WTC11 (cell line): ENCODE measurements at regions not wholly inside any gene's neighbourhood (a gene's known extent, or its start where the extent isn't known, plus 50 kb on each side); places are given as distances from the start of the nearest gene placed in this dataset.

Experiments
- GABPB1 ChIP-seq: sonication (generic); formaldehyde crosslinking; IDR thresholded peaks from 2 replicates; pipeline ENCODE4 v1.8.1; 2023; ENCODE audit warnings: mild to moderate bottlenecking, missing genetic modification reagents
- KAT7 ChIP-seq: sonication (generic); formaldehyde crosslinking; IDR thresholded peaks from 2 replicates; pipeline ENCODE4 v1.8.1; 2023; ENCODE audit warnings: missing genetic modification reagents, mild to moderate bottlenecking, borderline replicate concordance
- NFE2L1 ChIP-seq: sonication (generic); formaldehyde crosslinking; IDR thresholded peaks from 2 replicates; pipeline ENCODE4 v1.8.1; 2023; ENCODE audit warnings: missing genetic modification reagents
- NR1H2 ChIP-seq: sonication (generic); formaldehyde crosslinking; IDR thresholded peaks from 2 replicates; pipeline ENCODE4 v1.9.0; 2021; ENCODE audit warnings: mild to moderate bottlenecking, moderate library complexity, missing genetic modification reagents
- ZNF138 ChIP-seq: sonication (generic); formaldehyde crosslinking; conservative IDR thresholded peaks from 2 replicates; pipeline ENCODE4 v1.8.1; 2022; ENCODE audit warnings: mild to moderate bottlenecking, moderate library complexity, missing genetic modification reagents
- ZNF671 ChIP-seq: fragments of 250-450 bp; sonication (Bioruptor Pico); IDR thresholded peaks from 2 replicates; pipeline ENCODE4 v1.8.0; 2021; ENCODE audit warnings: mild to moderate bottlenecking
- TF ChIP-seq, protein P1 (sequence below): sonication (generic); formaldehyde crosslinking; IDR thresholded peaks from 2 replicates; pipeline ENCODE4 v1.8.1; 2023; ENCODE audit warnings: mild to moderate bottlenecking, missing genetic modification reagents, moderate library complexity
- TF ChIP-seq, protein P2 (sequence below): sonication (generic); formaldehyde crosslinking; IDR thresholded peaks from 2 replicates; pipeline ENCODE4 v1.8.1; 2022; ENCODE audit warnings: missing genetic modification reagents, borderline replicate concordance
- TF ChIP-seq, protein P3 (sequence below): fragments of 200-600 bp; IDR thresholded peaks from 2 replicates; pipeline ENCODE4 v1.8.0; 2022; ENCODE audit warnings: antibody characterized with exemption
- TF ChIP-seq, protein P4 (sequence below): sonication (generic); formaldehyde crosslinking; IDR thresholded peaks from 2 replicates; pipeline ENCODE4 v1.8.1; 2023; ENCODE audit warnings: mild to moderate bottlenecking, moderate library complexity, missing genetic modification reagents

DNA sequence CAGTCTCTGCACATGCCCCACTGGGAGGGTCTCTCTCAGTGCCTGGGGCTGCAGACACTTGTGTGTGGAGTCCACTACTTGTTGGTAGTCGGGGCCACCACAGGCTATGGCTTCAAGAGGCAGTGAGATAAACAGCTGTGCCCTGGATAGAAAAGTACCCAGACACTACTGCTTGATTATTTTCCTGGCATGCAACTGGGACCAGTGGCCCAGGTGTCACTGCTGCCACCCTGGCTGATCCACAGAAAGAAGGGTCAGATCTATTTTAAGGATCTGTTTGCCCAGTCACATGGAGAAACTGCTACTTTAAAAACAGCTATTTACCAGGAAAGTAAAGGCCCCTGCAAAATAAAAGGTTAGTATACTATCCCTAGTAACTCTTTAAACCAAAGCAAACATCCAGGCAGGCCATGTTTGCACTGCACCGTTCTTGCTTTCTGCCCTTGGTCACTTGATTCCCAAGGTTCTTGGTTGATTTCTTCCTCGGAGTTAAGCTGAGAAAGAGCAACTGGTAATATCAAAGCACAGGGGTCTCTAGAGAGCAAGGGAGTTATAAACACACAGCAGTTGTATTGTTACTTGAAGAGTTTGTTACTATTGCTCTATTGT, 99.9 kb downstream of the GLUL start:
- TF ChIP-seq, protein P1, sequence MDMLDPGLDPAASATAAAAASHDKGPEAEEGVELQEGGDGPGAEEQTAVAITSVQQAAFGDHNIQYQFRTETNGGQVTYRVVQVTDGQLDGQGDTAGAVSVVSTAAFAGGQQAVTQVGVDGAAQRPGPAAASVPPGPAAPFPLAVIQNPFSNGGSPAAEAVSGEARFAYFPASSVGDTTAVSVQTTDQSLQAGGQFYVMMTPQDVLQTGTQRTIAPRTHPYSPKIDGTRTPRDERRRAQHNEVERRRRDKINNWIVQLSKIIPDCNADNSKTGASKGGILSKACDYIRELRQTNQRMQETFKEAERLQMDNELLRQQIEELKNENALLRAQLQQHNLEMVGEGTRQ: no peak
- TF ChIP-seq NFE2L1 (CRISPR knock-in tag): no peak
- TF ChIP-seq, protein P2, sequence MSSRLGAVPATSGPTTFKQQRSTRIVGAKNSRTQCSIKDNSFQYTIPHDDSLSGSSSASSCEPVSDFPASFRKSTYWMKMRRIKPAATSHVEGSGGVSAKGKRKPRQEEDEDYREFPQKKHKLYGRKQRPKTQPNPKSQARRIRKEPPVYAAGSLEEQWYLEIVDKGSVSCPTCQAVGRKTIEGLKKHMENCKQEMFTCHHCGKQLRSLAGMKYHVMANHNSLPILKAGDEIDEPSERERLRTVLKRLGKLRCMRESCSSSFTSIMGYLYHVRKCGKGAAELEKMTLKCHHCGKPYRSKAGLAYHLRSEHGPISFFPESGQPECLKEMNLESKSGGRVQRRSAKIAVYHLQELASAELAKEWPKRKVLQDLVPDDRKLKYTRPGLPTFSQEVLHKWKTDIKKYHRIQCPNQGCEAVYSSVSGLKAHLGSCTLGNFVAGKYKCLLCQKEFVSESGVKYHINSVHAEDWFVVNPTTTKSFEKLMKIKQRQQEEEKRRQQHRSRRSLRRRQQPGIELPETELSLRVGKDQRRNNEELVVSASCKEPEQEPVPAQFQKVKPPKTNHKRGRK: no peak
- TF ChIP-seq ZNF671 (CRISPR knock-in tag): no peak
- no peak for TF ChIP-seq KAT7 (CRISPR knock-in tag)
- TF ChIP-seq, protein P3, sequence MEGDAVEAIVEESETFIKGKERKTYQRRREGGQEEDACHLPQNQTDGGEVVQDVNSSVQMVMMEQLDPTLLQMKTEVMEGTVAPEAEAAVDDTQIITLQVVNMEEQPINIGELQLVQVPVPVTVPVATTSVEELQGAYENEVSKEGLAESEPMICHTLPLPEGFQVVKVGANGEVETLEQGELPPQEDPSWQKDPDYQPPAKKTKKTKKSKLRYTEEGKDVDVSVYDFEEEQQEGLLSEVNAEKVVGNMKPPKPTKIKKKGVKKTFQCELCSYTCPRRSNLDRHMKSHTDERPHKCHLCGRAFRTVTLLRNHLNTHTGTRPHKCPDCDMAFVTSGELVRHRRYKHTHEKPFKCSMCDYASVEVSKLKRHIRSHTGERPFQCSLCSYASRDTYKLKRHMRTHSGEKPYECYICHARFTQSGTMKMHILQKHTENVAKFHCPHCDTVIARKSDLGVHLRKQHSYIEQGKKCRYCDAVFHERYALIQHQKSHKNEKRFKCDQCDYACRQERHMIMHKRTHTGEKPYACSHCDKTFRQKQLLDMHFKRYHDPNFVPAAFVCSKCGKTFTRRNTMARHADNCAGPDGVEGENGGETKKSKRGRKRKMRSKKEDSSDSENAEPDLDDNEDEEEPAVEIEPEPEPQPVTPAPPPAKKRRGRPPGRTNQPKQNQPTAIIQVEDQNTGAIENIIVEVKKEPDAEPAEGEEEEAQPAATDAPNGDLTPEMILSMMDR: no peak
- no peak for TF ChIP-seq GABPB1 (CRISPR knock-in tag)
- no peak for TF ChIP-seq NR1H2 (CRISPR knock-in tag)
- no peak for TF ChIP-seq ZNF138 (CRISPR knock-in tag)
- TF ChIP-seq, protein P4, sequence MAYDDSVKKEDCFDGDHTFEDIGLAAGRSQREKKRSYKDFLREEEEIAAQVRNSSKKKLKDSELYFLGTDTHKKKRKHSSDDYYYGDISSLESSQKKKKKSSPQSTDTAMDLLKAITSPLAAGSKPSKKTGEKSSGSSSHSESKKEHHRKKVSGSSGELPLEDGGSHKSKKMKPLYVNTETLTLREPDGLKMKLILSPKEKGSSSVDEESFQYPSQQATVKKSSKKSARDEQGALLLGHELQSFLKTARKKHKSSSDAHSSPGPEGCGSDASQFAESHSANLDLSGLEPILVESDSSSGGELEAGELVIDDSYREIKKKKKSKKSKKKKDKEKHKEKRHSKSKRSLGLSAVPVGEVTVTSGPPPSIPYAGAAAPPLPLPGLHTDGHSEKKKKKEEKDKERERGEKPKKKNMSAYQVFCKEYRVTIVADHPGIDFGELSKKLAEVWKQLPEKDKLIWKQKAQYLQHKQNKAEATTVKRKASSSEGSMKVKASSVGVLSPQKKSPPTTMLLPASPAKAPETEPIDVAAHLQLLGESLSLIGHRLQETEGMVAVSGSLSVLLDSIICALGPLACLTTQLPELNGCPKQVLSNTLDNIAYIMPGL (CRISPR knock-in tag): no peak
